ENCODE measurements at regions not wholly inside any gene's neighbourhood (a gene's known extent, or its start where the extent isn't known, plus 50 kb on each side); places are given as distances from the start of the nearest gene placed in this dataset.

- no peak for TF ChIP-seq CTCF (conservative IDR thresholded peaks at IDR 0.05 in 1 of 2, IDR thresholded peaks at IDR 0.05 in 1 of 2; ENCODE audit: extremely low read depth in 1 of 2, insufficient read depth in 1 of 2, low read depth in 1 of 2, low read length in 2 of 2)
- no peak for TF ChIP-seq EZH2 (IDR thresholded peaks at IDR 0.05; ENCODE audit: borderline replicate concordance, low read length)
Observed at GRCh38 chr21:27045281-27045985, 78.5 kb upstream of the ADAMTS5 start.
